HG03575 (cell line): ENCODE measurements at regions not wholly inside any gene's neighbourhood (a gene's known extent, or its start where the extent isn't known, plus 50 kb on each side); places are given as distances from the start of the nearest gene placed in this dataset.

Experiments
- ATAC-seq: cut with Tn5 transposase; IDR thresholded peaks from one replicate; pipeline ENCODE4 v1.9.1; 2021; ENCODE audit not compliant: unreplicated experiment, insufficient number of reproducible peaks, low FRiP score; ENCODE audit errors: extremely low read depth

GRCh38 chr4:145302725-145303124, 122.3 kb upstream of the OTUD4 start:
- ATAC-seq = no peak

- ATAC-seq = no peak
Measured at GRCh38 chr4:145301386-145302080, 121.1 kb upstream of the OTUD4 start.

- ATAC-seq = peak; percentile 99
Measured at GRCh38 chr4:145299380-145300076, 119.1 kb upstream of the OTUD4 start.

GRCh38 chr4:145298885-145299284, 118.5 kb upstream of the OTUD4 start:
- no peak for ATAC-seq

- ATAC-seq = no peak
Measured at GRCh38 chr4:145297556-145297955, 117.2 kb upstream of the OTUD4 start.

- no peak for ATAC-seq
Measured at GRCh38 chr4:145295547-145295946, 115.2 kb upstream of the OTUD4 start.

- no peak for ATAC-seq
Measured at GRCh38 chr4:145295122-145295521, 114.7 kb upstream of the OTUD4 start.

GRCh38 chr4:145293658-145294057, 113.3 kb upstream of the OTUD4 start:
- ATAC-seq = no peak

- ATAC-seq = no peak
Measured at GRCh38 chr4:145290955-145291354, 110.6 kb upstream of the OTUD4 start.

GRCh38 chr4:145289403-145290076, 109.2 kb upstream of the OTUD4 start:
- ATAC-seq = no peak

GRCh38 chr4:145287351-145287750, 107.0 kb upstream of the OTUD4 start:
- no peak for ATAC-seq

GRCh38 chr4:145285928-145286327, 105.5 kb upstream of the OTUD4 start:
- no peak for ATAC-seq

GRCh38 chr4:145283909-145284308, 103.5 kb upstream of the OTUD4 start:
- no peak for ATAC-seq

GRCh38 chr4:145281951-145282350, 101.6 kb upstream of the OTUD4 start:
- no peak for ATAC-seq

- no peak for ATAC-seq
Measured at GRCh38 chr4:145281224-145281623, 100.8 kb upstream of the OTUD4 start.

- ATAC-seq = no peak
Measured at GRCh38 chr4:145280541-145280940, 100.2 kb upstream of the OTUD4 start.

GRCh38 chr4:145279122-145279960, 99.0 kb upstream of the OTUD4 start:
- ATAC-seq = no peak

- ATAC-seq = no peak
Measured at GRCh38 chr4:145278341-145279121, 98.1 kb upstream of the OTUD4 start.

GRCh38 chr4:145277011-145277410, 96.6 kb upstream of the OTUD4 start:
- ATAC-seq = no peak
